WTC11 (cell line): ENCODE measurements at regions not wholly inside any gene's neighbourhood (a gene's known extent, or its start where the extent isn't known, plus 50 kb on each side); places are given as distances from the start of the nearest gene placed in this dataset.
"Not testable (repeated sequence)": the region's sequence is repeated elsewhere in the genome, so short reads cannot be mapped to it uniquely, and the experiment has no call there.

ENCODE experiments used
- ATAC-seq: fragments of 200-7000 bp; cut with Tn5 transposase; 2 replicates; pipeline ENCODE4 v1.10.0; 2021; ENCODE audit warnings: mild to moderate bottlenecking, moderate library complexity
- CTCF ChIA-PET: fragments of 300-600 bp; sonication (Branson Sonifier 250); formaldehyde crosslinking; loops from one replicate; lab custom pipeline; 2021; ENCODE audit warnings: antibody characterized with exemption; lab: Charles Lee
- POLR2A ChIA-PET: fragments of 350-600 bp; sonication (Branson Sonifier 250); formaldehyde crosslinking; loops from one replicate; lab custom pipeline; 2021; ENCODE audit warnings: antibody characterized with exemption; lab: Charles Lee
- DNase-seq: peaks from one replicate; pipeline ENCODE4 v3.0.0; 2021; ENCODE audit warnings: low spot score
- H3K27ac Mint-ChIP-seq: 2 replicates; pipeline ENCODE4 v1.8.0; 2021; ENCODE audit warnings: mixed read lengths
- H3K27me3 Mint-ChIP-seq: 2 replicates; pipeline ENCODE4 v1.8.0; 2021; ENCODE audit warnings: low read depth, mild to moderate bottlenecking, moderate library complexity, mixed read lengths
- H3K36me3 Mint-ChIP-seq: 2 replicates; pipeline ENCODE4 v1.8.0; 2021; ENCODE audit warnings: mixed read lengths
- H3K4me1 Mint-ChIP-seq: 2 replicates; pipeline ENCODE4 v1.8.0; 2022; ENCODE audit warnings: mixed read lengths
- H3K4me3 Mint-ChIP-seq: 2 replicates; pipeline ENCODE4 v1.8.0; 2021; ENCODE audit warnings: mild to moderate bottlenecking, moderate library complexity, mixed read lengths
- H3K9me3 Mint-ChIP-seq: 2 replicates; pipeline ENCODE4 v1.8.0; 2021; ENCODE audit warnings: mixed read lengths
- CTCF ChIP-seq: fragments of 200-600 bp; IDR thresholded peaks from 2 replicates; pipeline ENCODE4 v1.8.0; 2022; ENCODE audit warnings: antibody characterized with exemption
- E2F1 ChIP-seq: sonication (generic); formaldehyde crosslinking; IDR thresholded peaks from 2 replicates; pipeline ENCODE4 v1.8.0; 2022; ENCODE audit warnings: mild to moderate bottlenecking, missing genetic modification reagents
- EMX1 ChIP-seq: fragments of 250-450 bp; sonication (Bioruptor Pico); IDR thresholded peaks from 2 replicates; pipeline ENCODE4 v1.8.0; 2021; ENCODE audit warnings: mild to moderate bottlenecking
- ERG ChIP-seq: fragments of 250-450 bp; sonication (Bioruptor Pico); IDR thresholded peaks from 2 replicates; pipeline ENCODE4 v1.8.0; 2021; ENCODE audit warnings: mild to moderate bottlenecking
- ETV6 ChIP-seq: sonication (generic); formaldehyde crosslinking; IDR thresholded peaks from 2 replicates; pipeline ENCODE4 v1.8.1; 2022; ENCODE audit warnings: mild to moderate bottlenecking, missing genetic modification reagents
- FOXJ3 ChIP-seq: sonication (generic); formaldehyde crosslinking; IDR thresholded peaks from 2 replicates; pipeline ENCODE4 v1.9.0; 2021; ENCODE audit warnings: missing genetic modification reagents, mild to moderate bottlenecking, borderline replicate concordance
- FOXK1 ChIP-seq: sonication (generic); formaldehyde crosslinking; IDR thresholded peaks from 2 replicates; pipeline ENCODE4 v1.8.0; 2022; ENCODE audit warnings: mild to moderate bottlenecking, moderate library complexity, missing genetic modification reagents
- FOXP4 ChIP-seq: sonication (generic); formaldehyde crosslinking; IDR thresholded peaks from 2 replicates; pipeline ENCODE4 v1.8.0; 2022; ENCODE audit warnings: mild to moderate bottlenecking, missing genetic modification reagents
- GABPB1 ChIP-seq: sonication (generic); formaldehyde crosslinking; IDR thresholded peaks from 2 replicates; pipeline ENCODE4 v1.8.1; 2023; ENCODE audit warnings: mild to moderate bottlenecking, missing genetic modification reagents
- HMGXB4 ChIP-seq: sonication (generic); formaldehyde crosslinking; IDR thresholded peaks from 2 replicates; pipeline ENCODE4 v1.8.1; 2023; ENCODE audit warnings: mild to moderate bottlenecking, moderate library complexity, missing genetic modification reagents
- IRF1 ChIP-seq: sonication (generic); formaldehyde crosslinking; IDR thresholded peaks from 2 replicates; pipeline ENCODE4 v1.8.0; 2023; ENCODE audit warnings: missing genetic modification reagents
- MLX ChIP-seq: sonication (generic); formaldehyde crosslinking; IDR thresholded peaks from 2 replicates; pipeline ENCODE4 v1.8.1; 2023; ENCODE audit warnings: mild to moderate bottlenecking, missing genetic modification reagents, moderate library complexity
- MXD4 ChIP-seq: fragments of 250-450 bp; sonication (Bioruptor Pico); IDR thresholded peaks from 2 replicates; pipeline ENCODE4 v1.8.0; 2021; ENCODE audit warnings: mild to moderate bottlenecking, moderate library complexity, borderline replicate concordance
- PRRX2 ChIP-seq: fragments of 250-450 bp; sonication (Bioruptor Pico); IDR thresholded peaks from 2 replicates; pipeline ENCODE4 v1.8.0; 2021; ENCODE audit warnings: mild to moderate bottlenecking
- TP53 ChIP-seq: sonication (generic); formaldehyde crosslinking; IDR thresholded peaks from 2 replicates; pipeline ENCODE4 v1.8.1; 2023; ENCODE audit warnings: mild to moderate bottlenecking, missing genetic modification reagents
- ZMAT4 ChIP-seq: fragments of 250-450 bp; sonication (Bioruptor Pico); IDR thresholded peaks from 2 replicates; pipeline ENCODE4 v1.9.0; 2021; ENCODE audit warnings: mild to moderate bottlenecking
- ZNF232 ChIP-seq: sonication (generic); formaldehyde crosslinking; IDR thresholded peaks from 2 replicates; pipeline ENCODE4 v1.8.0; 2022; ENCODE audit warnings: mild to moderate bottlenecking, missing genetic modification reagents

GRCh38 chr9:13800776-13801175 lies 513.2 kb downstream of the NFIB start (continued):
- TF ChIP-seq FOXK1 (CRISPR knock-in tag) (no peak), TP53 (CRISPR knock-in tag) (no peak), ERG (CRISPR knock-in tag) (no peak)

GRCh38 chr9:13797701-13798100 lies 516.2 kb downstream of the NFIB start:
- DNase-seq, ATAC-seq, CTCF ChIA-PET, H3K27me3 Mint-ChIP-seq, POLR2A ChIA-PET, H3K4me1 Mint-ChIP-seq, H3K4me3 Mint-ChIP-seq, H3K27ac Mint-ChIP-seq, H3K36me3 Mint-ChIP-seq: not testable (repeated sequence)
- peaks cover 30% of the 10 kb centered on the region for H3K9me3 Mint-ChIP-seq

GRCh38 chr9:13791816-13792215 lies 512.3 kb upstream of the MPDZ start:
- no peak overlapping the region for H3K27ac Mint-ChIP-seq
- TF ChIP-seq MLX = no peak
- TF ChIP-seq, all 79 proteins: peak for 0
- H3K4me1 Mint-ChIP-seq = peaks cover 4% of the 10 kb centered on the region
- ChIA-PET POLR2A (no interaction called here), CTCF (no interaction called here)
- DNase-seq (no peak), ATAC-seq (no peak)
- peaks cover 2% of the 10 kb centered on the region; the same call in 1 of the 2 replicates for H3K36me3 Mint-ChIP-seq
- H3K27me3 Mint-ChIP-seq = no peaks in the 10 kb centered on the region
- peaks cover 16% of the 10 kb centered on the region for H3K9me3 Mint-ChIP-seq
- no peak overlapping the region for H3K4me3 Mint-ChIP-seq

GRCh38 chr9:13790055-13790454 lies 510.6 kb upstream of the MPDZ start:
- no peak overlapping the region for H3K27ac Mint-ChIP-seq
- no peak for DNase-seq
- no peaks in the 10 kb centered on the region for H3K27me3 Mint-ChIP-seq
- ChIA-PET CTCF (no interaction called here), POLR2A (no interaction called here)
- no peak overlapping the region for H3K4me3 Mint-ChIP-seq
- ATAC-seq = no peak
- peaks cover 11% of the 10 kb centered on the region for H3K9me3 Mint-ChIP-seq
- TF ChIP-seq FOXP4 (CRISPR knock-in tag) = no peak
- TF ChIP-seq IRF1 (CRISPR knock-in tag) = no peak
- TF ChIP-seq FOXJ3 = no peak
- TF ChIP-seq MXD4 (CRISPR knock-in tag) = no peak
- TF ChIP-seq E2F1 (CRISPR knock-in tag) = no peak
- no peak for TF ChIP-seq EMX1
- TF ChIP-seq PRRX2 (CRISPR knock-in tag) = no peak
- peaks cover 4% of the 10 kb centered on the region for H3K4me1 Mint-ChIP-seq
- peaks cover 2% of the 10 kb centered on the region; the same call in 1 of the 2 replicates for H3K36me3 Mint-ChIP-seq

- DNase-seq (no peak), ATAC-seq (no peak)
- ChIA-PET POLR2A (no interaction called here), CTCF (no interaction called here)
- no peaks in the 10 kb centered on the region for H3K36me3 Mint-ChIP-seq
- no peak overlapping the region for H3K4me3 Mint-ChIP-seq
- no peaks in the 10 kb centered on the region for H3K9me3 Mint-ChIP-seq
- H3K27ac Mint-ChIP-seq = no peak overlapping the region; the same call in 1 of the 2 replicates
- peaks cover 4% of the 10 kb centered on the region for H3K4me1 Mint-ChIP-seq
- H3K27me3 Mint-ChIP-seq = no peaks in the 10 kb centered on the region
- TF ChIP-seq ETV6 (CRISPR knock-in tag) (no peak), GABPB1 (CRISPR knock-in tag) (no peak), ZMAT4 (CRISPR knock-in tag) (no peak), HMGXB4 (CRISPR knock-in tag) (no peak), CTCF (no peak), ZNF232 (no peak)
Measured at GRCh38 chr9:13787234-13787833, 507.8 kb upstream of the MPDZ start.
